ENCODE measurements at regions not wholly inside any gene's neighbourhood (a gene's known extent, or its start where the extent isn't known, plus 50 kb on each side); places are given as distances from the start of the nearest gene placed in this dataset.
"Not testable (repeated sequence)": the region's sequence is repeated elsewhere in the genome, so short reads cannot be mapped to it uniquely, and the experiment has no call there.

DNA sequence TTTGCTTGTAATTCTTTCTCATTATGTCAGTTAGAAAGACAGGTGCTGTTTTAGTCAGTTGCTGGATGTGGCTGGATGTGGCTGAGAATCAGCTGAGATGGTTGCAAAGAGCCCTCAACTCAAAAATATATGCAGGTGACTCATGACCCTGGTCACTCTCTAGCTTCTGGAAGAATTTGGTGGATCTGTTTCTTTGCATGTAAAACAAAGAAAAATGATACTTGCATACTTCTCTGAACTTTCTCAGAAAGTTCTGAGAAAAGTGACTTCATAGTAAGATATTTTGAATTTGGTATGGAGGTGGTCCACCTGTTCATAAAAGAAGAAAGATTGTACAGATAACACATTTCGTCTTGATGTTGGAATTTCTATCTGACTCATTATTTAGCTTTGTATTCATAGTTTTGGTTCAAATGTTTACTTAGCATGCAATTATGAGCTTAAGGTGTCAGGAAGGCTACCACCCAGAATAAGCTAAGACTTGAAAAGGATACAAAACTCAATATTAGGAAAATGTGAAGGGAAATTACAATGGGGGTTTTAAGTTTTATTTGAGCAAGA lies 163.2 kb upstream of the OLIG3 start:
- no peak for DNase-seq

DNA sequence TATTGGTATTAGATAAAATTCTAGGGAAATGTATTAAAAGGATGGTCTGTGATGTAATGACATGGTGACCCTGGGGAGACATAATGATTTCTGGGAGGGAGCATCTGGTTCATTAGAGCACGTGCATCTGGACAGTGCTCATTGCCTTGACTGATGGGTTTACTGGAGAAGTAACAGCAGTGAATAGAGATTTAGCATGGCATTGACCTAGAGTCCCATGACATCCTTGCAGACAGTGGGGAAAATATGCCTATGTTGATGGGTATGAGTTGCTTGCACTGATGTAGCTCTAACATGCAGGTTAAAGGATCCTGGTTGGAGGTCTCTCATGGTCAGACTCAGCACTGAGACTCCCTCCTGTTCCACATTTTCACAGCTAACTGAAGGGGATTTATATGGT lies 164.1 kb upstream of the OLIG3 start:
- DNase-seq: no peak

DNA sequence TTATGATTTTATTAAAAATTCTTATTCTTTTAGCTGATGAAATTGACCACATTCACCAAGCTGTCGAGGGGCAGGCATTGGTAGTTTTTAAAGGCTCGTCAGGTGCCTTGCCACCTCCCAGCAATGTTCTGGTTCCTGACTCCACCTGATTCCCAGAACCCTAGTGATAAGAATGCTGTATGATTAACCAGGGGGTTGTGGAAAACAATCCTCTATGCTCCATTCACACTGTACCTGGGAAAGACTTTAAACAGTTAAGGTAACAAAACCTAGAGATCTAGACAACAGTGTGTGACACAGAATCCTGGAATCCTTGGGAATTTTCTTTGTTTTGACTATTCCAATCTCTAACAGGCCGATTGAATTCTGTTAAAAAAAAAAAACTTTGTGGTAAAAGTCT lies 165.7 kb upstream of the OLIG3 start:
- DNase-seq: no peak

DNA sequence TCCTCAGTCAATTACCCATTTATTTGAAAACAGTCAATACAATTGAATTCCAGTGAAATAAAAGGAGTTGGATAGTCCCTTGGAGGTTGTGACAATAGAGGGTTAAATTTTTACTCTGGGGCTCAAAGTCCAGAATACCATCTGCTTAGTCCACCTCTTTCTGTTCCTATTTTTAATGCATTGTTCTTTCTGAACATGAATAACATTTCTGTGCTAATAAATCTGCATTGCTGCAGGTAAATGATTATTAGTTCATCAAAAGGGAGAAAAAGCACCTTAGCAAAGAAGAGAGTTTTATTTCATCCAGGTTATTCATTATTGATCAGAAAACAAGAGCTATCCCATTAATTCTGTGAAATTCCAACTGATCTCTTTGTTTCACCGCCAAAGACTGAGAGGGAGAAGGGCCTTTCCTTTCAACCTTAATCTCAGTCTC lies 166.1 kb upstream of the OLIG3 start:
- no peak for DNase-seq

DNA sequence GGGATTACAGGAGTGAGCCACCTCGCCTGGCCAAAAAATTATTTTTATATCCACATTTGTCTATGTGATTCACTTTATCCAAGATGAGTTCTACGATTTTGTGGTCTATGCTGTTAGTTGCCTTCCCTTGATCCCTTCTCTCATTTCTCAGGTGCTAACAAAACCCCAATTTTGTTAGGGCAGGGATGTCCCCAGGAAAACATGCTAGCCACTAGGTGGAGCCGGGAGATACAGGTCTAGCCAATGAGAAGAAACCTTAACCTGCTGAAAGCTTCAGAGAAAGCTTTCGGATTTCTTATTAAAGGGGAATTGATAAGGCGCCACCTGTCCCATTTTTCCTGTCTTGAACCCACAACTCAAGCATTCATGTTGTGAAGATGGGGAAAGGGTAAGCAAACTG lies 167.4 kb upstream of the OLIG3 start:
- no peak for DNase-seq

DNA sequence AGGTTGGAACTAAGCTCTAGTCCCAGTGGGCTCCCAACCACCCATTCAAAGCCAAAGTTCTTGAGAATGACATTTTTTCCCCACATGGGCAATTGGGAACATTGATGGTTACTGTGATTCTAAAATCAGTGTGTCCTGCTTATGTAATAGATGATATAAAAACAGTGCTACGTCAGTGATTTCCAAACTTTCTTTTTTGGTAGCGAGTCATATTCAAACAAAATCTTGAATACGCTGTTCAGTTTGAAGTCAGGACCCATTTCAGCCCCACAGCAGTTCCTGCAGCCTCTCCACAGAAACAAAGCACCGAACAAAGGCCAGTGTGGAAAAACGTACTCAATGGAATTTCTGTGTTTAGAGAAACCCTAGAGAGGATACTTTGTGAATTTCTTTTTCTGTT lies 170.0 kb upstream of the OLIG3 start:
- DNase-seq: no peak

DNA sequence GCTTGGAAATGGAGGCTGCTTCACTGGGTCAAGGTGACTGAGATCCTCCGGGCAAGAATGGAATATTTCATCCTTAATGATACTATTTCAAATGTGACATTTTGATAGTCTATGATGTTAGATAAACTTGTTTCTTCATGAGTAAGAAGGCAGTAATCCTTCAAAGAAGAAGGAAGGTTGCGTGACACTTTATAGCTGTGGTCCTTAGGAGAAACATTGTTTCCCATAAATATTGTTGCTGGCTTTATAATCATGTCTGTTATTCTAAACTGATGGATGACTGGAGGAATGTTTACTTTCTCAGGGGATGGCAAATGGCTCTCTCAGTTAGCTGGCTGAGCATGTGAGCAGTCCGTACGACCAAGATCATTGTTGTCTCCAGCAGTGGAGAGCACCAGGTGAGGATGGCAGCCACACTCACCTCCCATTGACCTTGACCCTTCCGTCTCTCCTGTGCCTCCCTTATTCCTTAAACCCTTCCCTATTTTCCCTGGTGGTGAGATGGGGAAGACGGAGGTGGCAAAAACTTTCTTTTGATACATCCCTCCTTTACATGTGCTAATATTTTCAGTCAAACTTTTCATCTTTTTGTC lies 171.2 kb upstream of the OLIG3 start:
- no peak for DNase-seq

DNA sequence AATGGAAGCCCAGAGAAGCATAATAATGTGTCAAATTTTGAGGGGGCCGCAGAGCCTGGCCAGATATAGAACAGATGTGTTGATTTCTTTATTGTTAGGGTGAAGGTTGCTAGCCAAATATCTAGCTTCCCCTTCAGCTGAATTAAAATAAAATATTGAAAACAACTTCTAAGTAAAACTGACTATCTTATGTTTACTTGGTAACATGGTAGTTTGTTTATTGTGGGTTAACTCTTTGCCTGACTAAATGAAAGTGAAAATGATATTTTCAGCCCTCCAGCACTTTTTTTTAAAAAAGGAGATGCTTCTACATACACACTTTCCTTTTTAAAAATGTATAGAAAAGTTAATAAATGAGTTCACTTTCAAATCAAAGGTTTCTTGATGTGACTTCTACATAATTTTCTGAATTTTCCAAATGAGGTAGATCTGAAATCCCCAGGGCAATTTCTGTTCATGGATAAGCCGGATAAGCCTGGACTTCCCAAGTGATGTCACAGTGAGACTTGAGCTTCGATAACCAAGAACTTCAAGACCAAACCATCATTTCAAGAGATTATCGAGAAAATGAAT lies 172.1 kb upstream of the OLIG3 start:
- DNase-seq: no peak

DNA sequence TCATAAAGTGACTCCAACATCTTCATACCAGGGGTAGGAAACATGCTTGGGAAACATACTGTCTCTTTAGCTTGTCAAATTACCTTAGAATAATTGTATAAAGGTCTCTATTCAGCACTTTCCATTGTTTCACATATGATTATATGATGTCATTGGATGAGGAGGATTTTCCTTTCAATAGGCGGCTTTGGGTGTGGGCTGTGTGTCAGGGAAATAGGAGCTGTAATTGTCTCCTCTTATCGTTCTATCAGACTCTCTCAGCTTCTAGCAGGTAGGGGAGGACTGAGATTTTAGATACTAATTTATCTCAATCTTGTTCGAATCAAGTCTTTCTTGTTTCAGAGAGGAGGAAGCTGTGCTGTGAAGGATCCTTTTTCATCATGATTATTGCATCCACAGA lies 179.4 kb upstream of the OLIG3 start:
- DNase-seq: no peak

DNA sequence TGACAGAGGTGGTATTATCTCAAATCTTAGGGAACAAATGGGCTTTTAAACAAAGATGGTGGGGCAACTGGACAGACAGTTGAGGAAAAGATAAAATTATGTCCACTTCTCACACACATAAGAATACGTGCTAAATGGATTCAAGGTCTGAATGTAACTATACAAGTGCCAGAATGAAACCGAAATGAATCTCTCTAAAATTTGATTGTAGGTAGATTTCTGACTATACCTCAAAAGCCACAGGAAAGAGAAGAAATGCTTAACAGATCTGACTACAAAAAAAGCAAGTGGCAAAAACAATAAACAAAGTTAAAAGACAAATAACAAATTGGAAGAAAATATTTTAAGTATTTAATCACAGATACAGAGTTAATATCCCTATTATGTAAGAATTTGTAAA lies 182.7 kb upstream of the OLIG3 start:
- DNase-seq: no peak

DNA sequence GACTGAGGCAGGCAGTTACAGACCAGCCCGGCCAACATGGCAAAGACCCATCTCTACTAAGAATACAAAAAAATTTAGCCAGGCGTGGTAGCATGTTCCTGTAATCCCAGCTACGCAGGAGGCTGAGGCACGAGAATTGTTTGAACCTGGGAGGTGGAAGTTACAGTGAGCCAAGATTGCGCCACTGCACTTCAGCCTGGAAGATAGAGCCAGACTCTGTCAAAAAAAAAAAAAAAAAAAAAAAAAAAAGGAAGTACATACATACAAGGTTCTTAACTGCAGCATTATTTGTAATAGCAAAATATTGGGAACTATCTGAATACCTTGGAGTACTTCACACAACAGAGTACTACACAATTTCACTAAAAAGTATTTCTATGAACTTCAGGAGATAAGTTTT lies 183.5 kb upstream of the OLIG3 start:
- no peak for DNase-seq

DNA sequence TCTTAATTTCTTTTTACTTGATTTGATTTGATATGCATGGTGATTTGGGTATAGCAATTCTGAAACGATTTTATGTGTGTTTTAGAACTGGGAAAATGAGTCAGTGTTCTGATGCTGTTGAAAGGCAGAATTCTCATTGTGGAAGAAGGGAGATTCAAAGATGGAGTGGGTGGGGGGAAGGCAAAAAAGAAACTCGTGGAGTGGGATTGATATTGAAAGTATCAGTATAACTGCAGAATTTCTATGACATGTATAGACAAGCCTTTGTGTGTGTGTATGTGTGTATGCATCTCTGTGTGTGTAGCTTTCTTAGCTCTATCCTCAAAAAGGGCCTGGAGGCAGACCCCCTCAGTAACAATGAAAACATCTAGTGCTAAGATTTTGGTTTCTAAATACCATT lies 184.3 kb upstream of the OLIG3 start:
- DNase-seq: no peak

DNA sequence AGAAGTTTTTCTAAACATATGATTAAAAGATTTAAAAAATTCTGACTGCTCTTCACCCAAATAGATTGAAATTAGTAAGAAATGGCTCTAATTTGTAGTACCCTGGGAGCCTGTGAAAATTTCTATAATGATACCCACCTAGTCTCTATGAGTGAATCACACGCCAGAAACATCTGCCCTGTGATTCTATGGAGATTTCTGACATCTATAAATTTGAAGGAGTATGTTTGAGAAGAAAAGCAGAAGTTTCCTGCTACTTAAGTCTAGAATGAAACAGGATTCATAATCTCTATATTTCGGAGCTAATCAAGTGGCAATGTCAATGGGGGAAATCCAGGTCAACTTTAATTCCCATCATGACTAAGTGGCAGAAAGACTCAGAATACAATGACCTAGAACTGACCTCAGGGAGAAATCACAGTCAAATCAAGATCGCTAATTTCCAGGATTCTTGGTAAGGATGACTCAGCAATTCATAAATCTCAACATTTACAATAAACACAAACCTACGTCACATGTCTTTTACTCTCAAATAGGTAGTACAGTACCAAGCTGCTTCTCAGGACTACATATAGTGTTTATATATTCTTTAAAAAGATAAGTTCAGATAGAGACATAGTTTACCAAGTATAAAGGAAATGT lies 186.2 kb upstream of the TNFAIP3 start:
- no peak for DNase-seq

DNA sequence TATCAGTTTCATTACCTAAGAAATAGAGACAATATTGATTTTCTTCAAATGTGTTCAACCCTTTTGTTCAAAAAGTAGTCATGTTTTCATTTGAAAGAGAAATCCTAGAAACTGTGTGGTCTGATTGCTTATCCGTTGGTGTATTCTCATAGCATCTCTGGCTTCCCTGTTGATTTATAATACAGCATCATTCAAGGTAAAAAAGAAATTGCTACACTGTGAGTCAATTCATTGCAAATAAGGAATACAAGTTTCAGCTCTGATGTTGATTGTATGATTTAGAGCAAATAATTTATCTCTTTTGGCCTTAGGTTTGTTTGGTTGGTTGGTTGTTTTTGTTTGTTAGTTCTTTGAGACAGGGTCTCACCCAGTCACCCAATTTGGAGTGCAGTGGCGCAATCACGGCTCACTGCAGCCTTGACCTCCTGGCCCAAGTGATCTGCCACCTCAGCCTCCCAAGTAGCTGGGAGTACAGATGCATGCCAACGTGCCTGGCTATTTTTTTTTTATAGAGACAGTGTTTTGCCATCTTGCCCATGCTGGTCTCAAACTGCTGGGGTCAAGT lies 185.5 kb upstream of the TNFAIP3 start:
- no peak for DNase-seq

DNA sequence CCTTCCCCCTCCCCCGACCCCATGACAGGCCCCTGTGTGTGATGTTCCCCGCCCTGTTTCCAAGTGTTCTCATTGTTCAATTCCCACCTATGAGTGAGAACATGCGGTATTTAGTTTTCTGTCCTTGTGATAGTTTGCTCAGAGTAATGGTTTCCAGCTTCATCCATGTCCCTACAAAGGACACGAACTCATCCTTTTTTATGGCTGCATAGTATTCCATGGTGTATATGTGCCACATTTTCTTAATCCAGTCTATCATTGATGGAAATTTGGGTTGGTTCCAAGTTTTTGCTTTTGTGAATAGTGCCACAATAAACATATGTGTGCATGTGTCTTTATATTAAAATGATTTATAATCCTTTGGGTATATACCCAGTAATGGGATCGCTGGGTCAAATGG lies 184.4 kb upstream of the TNFAIP3 start:
- not testable (repeated sequence) for DNase-seq

DNA sequence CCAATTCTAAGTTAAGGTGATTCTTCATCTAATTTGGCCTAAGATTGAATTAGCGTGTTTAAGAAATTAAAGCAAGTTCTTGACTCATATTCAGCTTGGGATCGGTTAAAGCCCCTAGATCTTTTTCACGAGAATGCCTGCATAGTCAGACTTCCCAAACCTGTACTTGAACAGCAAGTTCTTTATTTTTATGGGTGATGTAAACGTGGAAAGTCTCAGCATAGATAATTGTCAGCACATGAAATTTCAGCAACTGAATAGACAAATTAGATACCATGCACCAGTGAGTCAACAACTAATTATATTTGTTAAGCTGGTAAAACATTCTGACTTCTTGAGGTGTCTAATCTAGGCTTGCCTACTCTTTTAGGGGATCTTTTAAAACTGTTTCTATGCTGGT lies 183.1 kb upstream of the TNFAIP3 start:
- no peak for DNase-seq

DNA sequence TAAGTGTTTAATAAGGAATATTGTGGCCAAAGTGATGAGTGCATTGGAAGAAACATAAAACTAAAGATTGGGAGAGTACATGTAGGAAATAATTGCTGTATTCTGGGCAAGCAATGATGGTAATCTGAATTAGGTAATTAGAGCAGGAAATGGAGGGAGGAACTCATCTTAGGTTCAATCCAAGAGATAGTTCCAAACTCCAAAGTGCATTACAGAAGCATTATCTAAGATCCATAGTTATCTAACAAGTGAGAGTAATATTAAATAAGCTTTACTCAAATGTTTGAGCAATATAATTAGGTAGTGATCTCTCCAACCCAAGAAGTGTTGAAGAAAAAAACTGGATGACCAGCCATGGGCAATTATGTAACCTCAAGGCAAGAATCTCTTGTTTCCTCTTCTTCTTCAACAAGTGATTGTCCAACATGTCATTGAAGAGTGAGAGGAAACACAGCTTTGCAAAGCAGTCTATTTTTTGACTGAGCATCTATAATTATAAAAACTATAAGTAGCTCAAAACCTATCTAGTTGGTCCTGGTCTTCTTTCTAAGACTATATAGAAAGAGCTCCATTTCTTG lies 181.2 kb upstream of the TNFAIP3 start:
- no peak for DNase-seq

DNA sequence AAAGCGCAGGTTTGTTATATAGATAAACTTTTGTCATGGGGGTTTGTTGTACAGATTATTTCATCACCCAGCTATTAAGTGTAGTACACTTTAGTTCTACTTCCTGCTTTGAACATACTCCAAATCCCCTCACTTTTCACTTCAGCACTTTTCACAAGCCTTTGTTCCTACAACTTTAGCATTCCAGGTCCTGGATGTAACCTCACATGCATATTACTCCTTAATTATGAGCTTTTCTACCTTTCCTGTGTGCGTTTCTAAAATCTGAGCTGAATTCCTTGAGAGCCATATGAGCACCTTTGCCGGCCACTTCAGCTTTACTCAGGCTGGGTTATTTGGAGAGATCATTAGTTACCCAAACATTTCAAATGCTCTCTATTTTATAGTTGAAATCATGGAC lies 179.2 kb upstream of the TNFAIP3 start:
- no peak for DNase-seq

DNA sequence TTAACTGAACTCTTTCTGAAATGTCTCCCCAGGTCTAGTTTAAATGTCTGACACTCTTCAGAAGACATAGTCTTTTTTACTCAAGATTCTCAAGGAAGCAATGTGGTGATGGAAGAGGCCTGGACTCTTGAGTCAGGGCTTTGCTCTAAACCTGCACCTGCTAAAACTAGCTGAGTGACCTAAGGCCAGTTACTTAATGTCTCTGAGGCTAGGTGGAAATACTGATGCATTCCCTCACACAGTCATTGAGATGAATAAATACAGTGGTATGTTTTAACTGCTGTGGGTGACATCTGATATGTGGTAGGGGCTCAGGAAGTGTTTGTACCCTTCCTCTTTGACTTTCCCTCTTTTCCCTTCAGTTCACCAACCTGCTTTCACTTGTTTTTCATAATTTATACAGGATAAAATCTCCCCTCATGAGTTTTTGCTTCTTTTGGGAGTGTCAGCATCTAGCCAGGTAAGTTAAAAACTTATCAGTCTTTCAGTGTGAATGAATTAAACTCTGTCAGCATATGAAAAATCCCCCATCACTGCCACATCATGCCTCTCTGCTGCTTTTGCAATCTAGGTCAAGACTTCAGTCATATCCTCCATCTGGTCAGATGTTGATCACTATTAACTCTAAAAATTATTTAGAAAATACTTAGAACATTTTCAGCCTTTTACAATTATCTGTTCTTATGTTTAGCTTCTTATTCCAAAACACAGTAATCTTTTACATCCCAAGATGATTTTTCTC lies 178.7 kb upstream of the TNFAIP3 start:
- DNase-seq: peak; percentile 4

DNA sequence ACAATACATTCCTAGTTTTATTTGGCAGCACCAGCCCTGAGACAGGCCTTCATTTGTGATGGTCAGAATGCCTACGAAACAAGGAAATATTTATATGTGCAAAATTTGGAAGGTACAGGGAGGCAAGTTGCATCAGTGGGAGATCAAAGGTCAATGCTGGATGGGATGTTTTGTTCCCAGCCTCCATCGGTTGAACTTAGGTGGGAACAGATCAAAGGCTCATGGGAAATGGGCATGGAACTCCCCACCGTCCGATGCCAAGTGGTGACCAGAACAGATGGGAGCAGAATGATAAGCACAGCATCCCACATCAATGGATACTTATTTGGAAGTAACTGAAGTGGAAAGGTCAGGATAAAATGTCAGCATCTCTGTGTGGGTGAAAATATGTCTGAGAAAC lies 177.7 kb upstream of the TNFAIP3 start:
- DNase-seq: no peak

DNA sequence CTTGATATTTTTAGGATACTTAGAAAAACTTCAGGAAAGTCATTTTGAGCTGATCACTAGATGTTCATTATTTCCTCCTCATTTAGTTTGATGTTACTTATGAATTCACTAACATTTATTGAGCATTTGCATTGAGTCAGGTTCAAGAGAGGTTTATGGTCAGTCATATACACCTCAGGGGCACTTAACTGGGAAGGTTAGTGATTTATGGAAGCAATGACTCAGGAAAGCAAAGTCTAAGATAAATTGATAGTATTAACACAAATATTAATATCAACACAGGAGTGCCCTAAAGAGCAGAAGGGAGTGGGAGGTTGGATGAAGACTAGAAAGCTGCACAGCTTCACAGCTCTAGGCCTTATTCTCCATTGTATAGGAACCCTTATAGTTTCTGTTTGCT lies 177.0 kb upstream of the TNFAIP3 start:
- DNase-seq: no peak

DNA sequence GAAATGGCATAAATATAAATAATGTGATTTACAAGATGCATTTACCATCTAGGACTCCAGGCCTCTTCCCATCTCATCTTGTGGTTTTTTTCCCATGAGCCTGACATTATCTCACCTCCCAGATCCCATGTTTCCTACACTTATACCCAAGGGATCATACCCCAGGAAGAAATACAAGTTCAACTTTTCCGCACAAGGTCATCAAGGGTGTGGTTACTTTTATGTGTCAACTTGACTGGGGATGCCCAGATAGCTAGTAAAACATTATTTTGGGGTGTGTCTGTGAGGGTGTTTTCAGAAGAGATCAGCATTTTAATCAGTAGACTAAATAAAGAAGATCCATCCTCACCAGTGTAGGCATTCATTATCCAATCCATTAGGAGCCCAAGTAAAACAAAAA lies 176.3 kb upstream of the TNFAIP3 start:
- no peak for DNase-seq

DNA sequence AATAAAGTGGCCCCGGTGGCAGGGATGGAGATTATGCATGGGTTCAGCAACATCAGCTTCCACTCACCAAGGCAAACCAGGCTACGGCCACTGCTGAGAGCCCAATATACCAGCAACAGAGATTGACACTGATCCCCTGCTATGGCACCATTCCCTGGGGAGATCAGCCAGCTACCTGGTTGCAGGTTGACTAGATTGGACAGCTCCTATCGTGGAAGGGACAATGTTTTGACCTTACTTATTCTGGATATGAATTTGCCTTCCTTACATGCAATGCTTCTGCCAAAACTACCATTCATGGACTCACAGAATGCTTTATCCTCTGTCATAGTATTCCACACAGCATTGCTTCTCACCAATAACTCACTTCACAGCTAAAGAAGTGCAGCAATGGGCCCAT lies 174.8 kb upstream of the TNFAIP3 start:
- DNase-seq: no peak

Measured in NCI-H226 (cell line).